HUES48 (cell line): ENCODE measurements at regions not wholly inside any gene's neighbourhood (a gene's known extent, or its start where the extent isn't known, plus 50 kb on each side); places are given as distances from the start of the nearest gene placed in this dataset.
"Not testable (repeated sequence)": the region's sequence is repeated elsewhere in the genome, so short reads cannot be mapped to it uniquely, and the experiment has no call there.

Experiments
- H3K27ac ChIP-seq: one replicate; pipeline ENCODE4 v1.7.0; 2013; ENCODE audit warnings: low read depth, low read length, inconsistent platforms
- H3K27me3 ChIP-seq: 2 replicates; pipeline ENCODE4 v1.6.1; 2013; ENCODE audit warnings: mild to moderate bottlenecking, low read length; ENCODE audit not compliant: control insufficient read depth, insufficient read depth
- H3K36me3 ChIP-seq: 2 replicates; pipeline ENCODE4 v1.6.1; 2013; ENCODE audit warnings: low read length; ENCODE audit not compliant: control insufficient read depth, insufficient read depth
- H3K4me1 ChIP-seq: 2 replicates; pipeline ENCODE4 v1.6.1; 2013; ENCODE audit warnings: mild to moderate bottlenecking, low read length; ENCODE audit not compliant: control insufficient read depth, insufficient read depth
- H3K4me3 ChIP-seq: 2 replicates; pipeline ENCODE4 v1.5.1; 2013; ENCODE audit warnings: mild to moderate bottlenecking, low read depth, low read length
- H3K9ac ChIP-seq: 2 replicates; pipeline ENCODE4 v1.6.1; 2013; ENCODE audit warnings: mild to moderate bottlenecking, low read depth, low read length, moderate library complexity
- H3K9me3 ChIP-seq: 2 replicates; pipeline ENCODE4 v1.6.1; 2013; ENCODE audit warnings: low read length; ENCODE audit not compliant: control insufficient read depth, insufficient read depth

DNA sequence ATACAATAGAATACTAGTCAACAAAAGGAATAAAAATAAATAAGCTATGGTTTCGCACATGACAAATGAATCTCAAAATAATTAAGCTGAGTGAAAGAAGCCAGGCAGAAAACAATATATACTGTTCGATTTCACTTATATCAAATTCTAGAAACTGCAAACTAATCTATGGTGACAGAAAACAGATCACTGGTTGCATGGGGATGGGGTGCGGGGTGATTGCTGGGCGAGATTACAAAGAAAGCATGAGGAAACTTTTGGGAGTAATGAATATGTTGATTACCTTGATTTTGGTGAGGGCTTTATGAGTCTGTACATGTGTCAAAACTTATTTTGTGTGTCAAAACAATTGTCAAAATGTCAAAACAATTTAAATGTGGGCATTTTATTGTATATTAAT lies 135.6 kb downstream of the GPR85 start:
- Histone ChIP-seq H3K4me3 (no peak overlapping the region), H3K27ac (no peak overlapping the region), H3K36me3 (no peaks in the 10 kb centered on the region), H3K4me1 (no peaks in the 10 kb centered on the region), H3K9me3 (no peaks in the 10 kb centered on the region), H3K27me3 (no peaks in the 10 kb centered on the region), H3K9ac (no peak overlapping the region)

DNA sequence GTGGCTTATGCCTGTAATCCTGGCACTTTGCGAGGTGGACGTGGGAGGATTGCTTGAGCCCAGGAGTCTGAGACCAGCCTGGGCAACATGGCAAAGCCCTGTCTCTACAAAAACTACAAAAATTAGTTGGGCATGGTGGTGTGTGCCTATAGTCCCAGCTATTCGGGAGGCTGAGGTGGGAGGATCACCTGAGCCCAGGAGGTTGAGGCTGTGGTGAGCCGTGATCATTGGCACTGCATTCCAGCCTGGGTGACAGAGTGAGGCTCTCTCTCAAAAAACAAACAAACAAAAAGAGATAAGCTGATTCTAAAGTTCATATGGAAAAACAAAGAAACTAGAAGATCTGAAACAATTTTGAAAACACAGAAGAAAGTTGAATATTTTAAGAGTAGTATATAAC lies 136.9 kb downstream of the GPR85 start:
- not testable (repeated sequence) for H3K36me3 ChIP-seq, H3K27me3 ChIP-seq, H3K4me3 ChIP-seq, H3K27ac ChIP-seq, H3K9ac ChIP-seq, H3K9me3 ChIP-seq, H3K4me1 ChIP-seq

- H3K9ac ChIP-seq = no peak overlapping the region
- H3K27me3 ChIP-seq = no peaks in the 10 kb centered on the region
- no peaks in the 10 kb centered on the region for H3K36me3 ChIP-seq
- H3K27ac ChIP-seq = no peak overlapping the region
- H3K4me1 ChIP-seq = no peaks in the 10 kb centered on the region
- H3K4me3 ChIP-seq = no peak overlapping the region
- no peaks in the 10 kb centered on the region for H3K9me3 ChIP-seq
These were observed 140.3 kb downstream of the GPR85 start for GRCh38 chr7:112946350-112946749.

DNA sequence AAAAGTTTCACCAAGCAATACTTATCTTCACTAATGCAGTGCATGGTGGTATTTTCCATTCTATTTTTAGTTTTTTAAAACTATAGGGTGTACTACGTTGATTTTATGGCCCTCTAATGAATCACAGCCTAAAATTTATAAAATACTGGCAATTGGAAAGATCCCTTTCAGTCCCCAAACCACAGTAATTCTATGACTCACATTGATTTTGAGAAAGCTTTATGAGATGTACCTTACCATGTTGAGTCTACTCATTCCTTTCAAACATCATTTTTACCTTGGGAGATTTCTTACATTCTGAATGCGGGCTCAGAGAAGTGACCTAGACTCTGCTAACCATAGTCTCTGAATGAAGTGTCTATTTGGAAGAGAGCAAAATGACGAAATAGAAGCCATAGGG lies 141.6 kb downstream of the GPR85 start:
- H3K36me3 ChIP-seq = no peaks in the 10 kb centered on the region

DNA sequence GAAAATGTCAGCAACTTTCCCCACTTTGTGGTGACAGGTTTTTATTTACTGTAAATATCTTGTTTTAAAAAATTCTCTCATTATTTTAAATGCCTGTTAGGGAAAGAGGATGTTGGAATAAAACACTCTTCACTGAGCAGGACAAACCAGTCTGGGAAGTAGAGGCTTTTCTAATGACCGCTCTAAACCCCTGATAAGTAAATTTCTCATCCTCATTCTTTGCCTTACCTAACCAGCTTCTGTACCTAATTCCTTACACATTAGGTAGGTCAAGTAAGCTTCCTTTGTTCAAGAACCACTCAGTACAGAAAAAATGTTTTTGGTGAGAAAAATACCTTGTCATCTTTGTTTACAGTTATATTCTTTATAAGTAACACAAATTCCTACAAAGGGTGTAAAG lies 143.6 kb downstream of the GPR85 start:
- Histone ChIP-seq H3K36me3 (no peaks in the 10 kb centered on the region), H3K9ac (no peak overlapping the region), H3K27ac (no peak overlapping the region), H3K27me3 (no peaks in the 10 kb centered on the region), H3K4me3 (no peak overlapping the region), H3K9me3 (no peaks in the 10 kb centered on the region), H3K4me1 (peaks cover 8% of the 10 kb centered on the region; the same call in 1 of the 2 replicates)

More for the DNA sequence above, 141.6 kb downstream of the GPR85 start:
- H3K9me3 ChIP-seq = no peaks in the 10 kb centered on the region
- no peaks in the 10 kb centered on the region for H3K27me3 ChIP-seq
- H3K9ac ChIP-seq = no peak overlapping the region
- H3K27ac ChIP-seq = no peak overlapping the region
- peaks cover 8% of the 10 kb centered on the region; the same call in 1 of the 2 replicates for H3K4me1 ChIP-seq
- no peak overlapping the region for H3K4me3 ChIP-seq

DNA sequence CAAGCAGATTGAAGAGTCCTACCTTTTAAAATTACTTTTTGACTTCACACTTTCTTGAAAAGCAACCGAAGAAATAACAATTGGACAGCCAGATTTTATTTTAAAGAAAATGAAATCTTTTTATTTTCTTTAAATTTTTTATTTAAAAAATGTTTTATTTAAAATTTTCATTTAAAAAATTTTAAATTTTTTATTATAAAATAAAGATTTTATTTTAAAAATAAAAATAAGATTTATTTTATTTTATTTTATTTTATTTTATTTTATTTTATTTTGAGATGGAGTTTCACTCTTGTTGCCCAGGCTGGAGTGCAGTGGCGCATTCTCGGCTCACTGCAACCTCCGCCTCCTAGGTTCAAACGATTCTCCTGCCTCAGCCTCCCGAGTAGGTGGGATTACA lies 144.5 kb downstream of the GPR85 start:
- not testable (repeated sequence) for H3K4me3 ChIP-seq, H3K27me3 ChIP-seq, H3K36me3 ChIP-seq, H3K27ac ChIP-seq, H3K4me1 ChIP-seq, H3K9ac ChIP-seq, H3K9me3 ChIP-seq

DNA sequence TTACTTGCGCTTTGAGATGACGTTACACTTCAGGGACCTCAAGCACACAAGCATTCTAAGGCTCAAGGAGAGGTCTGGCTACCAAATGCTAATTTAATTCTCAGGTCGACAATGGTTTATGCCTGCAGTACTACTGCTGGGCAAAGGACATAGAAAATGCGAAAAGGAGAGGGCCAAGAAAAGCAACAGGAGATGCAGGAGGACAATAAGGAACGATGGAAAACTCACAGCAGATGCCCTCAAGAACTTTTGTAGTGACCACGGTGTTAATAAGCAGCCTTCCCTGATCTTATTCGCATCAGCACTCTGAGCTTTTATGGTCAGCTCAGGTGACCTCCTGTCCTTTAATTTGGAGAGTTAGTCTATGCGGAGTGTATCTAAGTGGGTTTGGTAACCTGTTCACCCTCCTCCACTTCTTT lies 146.3 kb downstream of the GPR85 start:
- Histone ChIP-seq H3K9me3 (no peaks in the 10 kb centered on the region), H3K9ac (peak overlapping the region; percentile 84), H3K27ac (peak overlapping the region; percentile 83), H3K36me3 (no peaks in the 10 kb centered on the region), H3K4me1 (peaks cover 11% of the 10 kb centered on the region), H3K4me3 (peak overlapping the region; percentile 82), H3K27me3 (no peaks in the 10 kb centered on the region)

GRCh38 chr7:112939574-112940313 lies 146.9 kb downstream of the GPR85 start:
- Histone ChIP-seq H3K27me3 (no peaks in the 10 kb centered on the region), H3K4me1 (peaks cover 11% of the 10 kb centered on the region), H3K9me3 (no peaks in the 10 kb centered on the region), H3K4me3 (peak overlapping the region; percentile 82), H3K36me3 (no peaks in the 10 kb centered on the region), H3K27ac (peak overlapping the region; percentile 90), H3K9ac (peak overlapping the region; percentile 84)

GRCh38 chr7:112938863-112939573 lies 147.6 kb downstream of the GPR85 start:
- Histone ChIP-seq H3K27ac (peak overlapping the region; percentile 90), H3K9me3 (no peaks in the 10 kb centered on the region), H3K9ac (peak overlapping the region; percentile 59; the same call in 1 of the 2 replicates), H3K27me3 (no peaks in the 10 kb centered on the region), H3K4me1 (peaks cover 12% of the 10 kb centered on the region), H3K36me3 (no peaks in the 10 kb centered on the region), H3K4me3 (peak overlapping the region; percentile 82)

- no peak overlapping the region for H3K27ac ChIP-seq
- peak overlapping the region; percentile 82 for H3K4me3 ChIP-seq
These were observed 147.6 kb upstream of the TMEM168 start for GRCh38 chr7:112937651-112938415.

GRCh38 chr7:112933598-112933997 lies 143.4 kb upstream of the TMEM168 start:
- no peaks in the 10 kb centered on the region for H3K36me3 ChIP-seq
- H3K4me1 ChIP-seq = peaks cover 36% of the 10 kb centered on the region
- no peaks in the 10 kb centered on the region for H3K27me3 ChIP-seq
- H3K4me3 ChIP-seq = no peak overlapping the region
- H3K27ac ChIP-seq = no peak overlapping the region
- no peak overlapping the region for H3K9ac ChIP-seq
- H3K9me3 ChIP-seq = no peaks in the 10 kb centered on the region

More at GRCh38 chr7:112937651-112938415, 147.6 kb upstream of the TMEM168 start:
- Histone ChIP-seq H3K9me3 (no peaks in the 10 kb centered on the region), H3K4me1 (peaks cover 24% of the 10 kb centered on the region), H3K9ac (no peak overlapping the region), H3K36me3 (no peaks in the 10 kb centered on the region), H3K27me3 (no peaks in the 10 kb centered on the region)
